ENCODE measurements at regions not wholly inside any gene's neighbourhood (a gene's known extent, or its start where the extent isn't known, plus 50 kb on each side); places are given as distances from the start of the nearest gene placed in this dataset.

- DNase-seq (ENCODE audit: low spot score), result no peak
- Mint-ChIP-seq H3K27ac (no peak overlapping the region), H3K9me3 (peaks cover 17% of the 10 kb centered on the region), H3K27me3 (ENCODE audit: insufficient read depth, low read depth) (peaks cover 23% of the 10 kb centered on the region), H3K4me1 (peaks cover 21% of the 10 kb centered on the region), H3K36me3 (no peaks in the 10 kb centered on the region), H3K4me3 (no peak overlapping the region)
- Histone ChIP-seq H4K20me1 (ENCODE audit: low read depth) (no peaks in the 10 kb centered on the region), H3F3A (ENCODE audit: low read depth) (peaks cover 3% of the 10 kb centered on the region), H3K79me2 (ENCODE audit: low read depth) (no peaks in the 10 kb centered on the region), H3K4me1 (peaks cover 13% of the 10 kb centered on the region), H3K36me3 (no peaks in the 10 kb centered on the region), H3K4me3 (no peak overlapping the region), H2AFZ (replicated peaks) (no peak overlapping the region), H3K9me3 (ENCODE audit: low read depth) (no peaks in the 10 kb centered on the region), H3K27me3 (no peaks in the 10 kb centered on the region), H3K27ac (no peak overlapping the region), H3K4me2 (no peak overlapping the region), H3K9ac (no peak overlapping the region)
- TF ChIP-seq EZH2phosphoT487 (IDR thresholded peaks at IDR 0.05) (no peak), CTCF (IDR thresholded peaks at IDR 0.05) (no peak), EZH2 (IDR thresholded peaks at IDR 0.05) (no peak)
Observed at GRCh38 chr16:86411897-86412296, 98.4 kb upstream of the FOXF1 start.

- peak overlapping the region; percentile 67 for H3K27ac Mint-ChIP-seq
- Histone ChIP-seq H3K27ac (no peak overlapping the region), H3F3A (ENCODE audit: low read depth) (peaks cover 3% of the 10 kb centered on the region), H4K20me1 (ENCODE audit: low read depth) (no peaks in the 10 kb centered on the region), H3K9me3 (ENCODE audit: low read depth) (no peaks in the 10 kb centered on the region), H3K27me3 (no peaks in the 10 kb centered on the region), H2AFZ (replicated peaks) (no peak overlapping the region), H3K4me3 (no peak overlapping the region), H3K79me2 (ENCODE audit: low read depth) (no peaks in the 10 kb centered on the region), H3K4me1 (peaks cover 4% of the 10 kb centered on the region), H3K9ac (no peak overlapping the region), H3K36me3 (no peaks in the 10 kb centered on the region), H3K4me2 (no peak overlapping the region)
- no peak for TF ChIP-seq EZH2 (IDR thresholded peaks at IDR 0.05)
- TF ChIP-seq EZH2phosphoT487 (IDR thresholded peaks at IDR 0.05), result no peak
- TF ChIP-seq CTCF (IDR thresholded peaks at IDR 0.05), result no peak
- H3K36me3 Mint-ChIP-seq, result no peaks in the 10 kb centered on the region
- no peak overlapping the region for H3K4me3 Mint-ChIP-seq
- peaks cover 17% of the 10 kb centered on the region for H3K27me3 Mint-ChIP-seq (ENCODE audit: insufficient read depth, low read depth)
- peaks cover 7% of the 10 kb centered on the region for H3K4me1 Mint-ChIP-seq
- H3K9me3 Mint-ChIP-seq, result peaks cover 17% of the 10 kb centered on the region
- no peak for DNase-seq (ENCODE audit: low spot score)
Observed at GRCh38 chr16:86414991-86415740, 95.2 kb upstream of the FOXF1 start.

GRCh38 chr16:86418981-86419380 lies 91.3 kb upstream of the FOXF1 start:
- Mint-ChIP-seq H3K4me3 (no peak overlapping the region), H3K36me3 (no peaks in the 10 kb centered on the region), H3K9me3 (peaks cover 8% of the 10 kb centered on the region), H3K27me3 (ENCODE audit: insufficient read depth, low read depth) (peaks cover 4% of the 10 kb centered on the region), H3K4me1 (peaks cover 2% of the 10 kb centered on the region), H3K27ac (no peak overlapping the region)
- no peak for TF ChIP-seq CTCF (IDR thresholded peaks at IDR 0.05)
- TF ChIP-seq EZH2 (IDR thresholded peaks at IDR 0.05), result no peak
- TF ChIP-seq EZH2phosphoT487 (IDR thresholded peaks at IDR 0.05), result no peak
- H2AFZ ChIP-seq (replicated peaks), result no peak overlapping the region
- no peak overlapping the region for H3K27ac ChIP-seq
- no peak overlapping the region for H3K9ac ChIP-seq
- DNase-seq (ENCODE audit: low spot score), result no peak
- H3K4me1 ChIP-seq, result no peaks in the 10 kb centered on the region
- no peak overlapping the region for H3K4me2 ChIP-seq
- no peaks in the 10 kb centered on the region for H3K79me2 ChIP-seq (ENCODE audit: low read depth)
- no peaks in the 10 kb centered on the region for H3K27me3 ChIP-seq
- no peaks in the 10 kb centered on the region for H3F3A ChIP-seq (ENCODE audit: low read depth)
- no peaks in the 10 kb centered on the region for H4K20me1 ChIP-seq (ENCODE audit: low read depth)
- H3K9me3 ChIP-seq (ENCODE audit: low read depth), result no peaks in the 10 kb centered on the region
- no peak overlapping the region for H3K4me3 ChIP-seq
- H3K36me3 ChIP-seq, result no peaks in the 10 kb centered on the region

All from neural progenitor cell (in vitro differentiated cells).